ENCODE measurements at regions not wholly inside any gene's neighbourhood (a gene's known extent, or its start where the extent isn't known, plus 50 kb on each side); places are given as distances from the start of the nearest gene placed in this dataset.

DNA sequence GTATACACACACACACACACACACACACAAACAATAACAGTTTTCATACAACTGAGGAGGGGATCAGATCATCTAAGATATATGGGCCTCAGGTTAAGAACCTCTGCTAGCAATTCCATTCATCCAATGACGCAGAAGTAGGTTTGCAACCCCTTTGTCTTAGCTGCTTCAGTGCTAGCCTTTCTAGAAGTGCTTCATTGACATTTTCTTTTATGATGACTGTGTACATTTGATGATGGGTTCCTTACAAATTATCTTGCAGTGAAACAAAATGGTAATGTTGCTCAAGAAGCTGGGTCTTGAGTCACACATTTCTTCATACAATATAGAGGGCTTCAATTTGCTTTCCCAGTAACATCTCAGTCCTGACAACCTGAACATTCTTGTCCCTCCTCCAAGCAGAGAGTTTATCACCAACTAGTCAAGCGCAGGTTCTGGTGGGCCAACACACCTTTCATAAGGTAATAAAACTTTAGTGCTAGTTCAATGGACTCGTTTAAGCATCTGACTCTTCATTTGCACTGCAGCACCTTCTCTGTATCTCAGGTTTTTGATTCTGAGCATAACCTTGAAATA is 269.5 kb downstream of the CNTN3 start:
- DNase-seq: no peak

DNA sequence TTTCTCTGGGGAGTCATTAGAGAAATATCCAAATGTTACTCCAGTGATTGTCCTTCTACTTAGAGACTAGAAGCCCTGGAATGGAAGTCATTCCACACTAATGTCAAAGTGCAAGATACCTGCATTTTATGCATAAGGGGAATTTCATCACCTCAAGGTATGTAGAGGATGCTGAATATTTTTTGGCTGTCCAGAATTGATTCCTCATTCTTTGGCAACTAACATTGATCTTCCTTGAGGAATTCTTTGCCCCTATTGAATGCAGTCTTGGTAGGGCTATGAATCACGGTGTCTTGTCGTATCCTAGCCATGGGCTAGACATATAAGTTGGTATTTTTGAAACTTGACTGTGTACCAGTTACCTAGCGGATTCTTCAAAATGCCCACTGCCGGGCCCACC is 271.1 kb downstream of the CNTN3 start:
- DNase-seq: no peak

DNA sequence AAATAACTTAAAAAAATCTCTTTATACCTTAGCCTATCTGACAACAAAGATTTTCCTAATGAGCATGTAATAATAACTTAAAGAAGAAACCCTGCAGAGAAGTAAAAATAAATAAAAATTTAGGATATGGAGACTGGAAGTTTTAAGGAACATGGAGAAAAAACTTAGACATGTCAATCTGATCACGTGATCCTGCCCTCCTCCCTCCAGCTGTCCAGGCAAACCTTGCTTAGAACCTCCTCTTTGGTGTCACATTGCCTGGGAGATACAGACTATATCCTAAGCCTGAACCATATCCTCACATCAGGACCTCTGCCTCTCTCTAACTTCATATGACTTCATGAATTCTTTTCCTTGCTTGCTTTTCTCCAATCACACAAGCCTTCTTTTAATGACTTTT is 275.5 kb downstream of the CNTN3 start:
- DNase-seq: no peak

DNA sequence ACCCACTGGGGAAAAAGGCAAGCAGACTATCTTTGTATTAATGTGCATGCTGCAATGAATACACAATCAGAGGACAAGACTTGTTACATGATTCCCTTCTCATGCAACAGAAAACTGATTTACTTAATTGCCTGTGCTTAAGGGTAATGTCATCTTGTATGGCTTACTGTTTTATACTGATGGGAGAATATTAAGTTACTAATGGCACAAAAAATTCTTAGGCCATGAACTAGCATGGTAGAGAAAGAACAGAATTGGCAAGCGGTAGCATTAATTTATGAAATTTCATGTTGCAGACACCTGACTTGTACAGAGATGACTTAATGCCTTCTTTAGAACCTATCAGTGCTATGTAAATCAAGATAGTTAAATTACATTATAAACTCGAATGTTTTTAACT is 282.3 kb downstream of the CNTN3 start:
- no peak for DNase-seq

DNA sequence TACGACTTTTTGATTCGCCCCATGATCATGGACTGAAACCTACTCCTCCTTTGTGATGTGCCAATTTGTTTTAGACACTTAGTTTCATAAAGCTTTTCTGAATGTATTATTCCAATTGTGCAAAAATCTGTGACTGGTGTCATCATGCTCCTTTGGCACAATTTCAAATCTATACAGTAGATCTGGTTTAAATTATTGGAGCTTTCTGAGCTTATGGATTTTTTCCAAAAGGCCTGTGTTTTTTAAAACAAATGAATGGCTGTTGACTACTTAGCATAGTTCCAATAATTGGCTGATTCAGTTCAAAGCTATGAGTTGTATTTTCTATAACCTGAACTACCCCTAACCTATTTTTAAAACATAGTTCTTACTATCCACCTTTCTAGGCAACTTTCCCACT is 282.7 kb downstream of the CNTN3 start:
- no peak for DNase-seq

DNA sequence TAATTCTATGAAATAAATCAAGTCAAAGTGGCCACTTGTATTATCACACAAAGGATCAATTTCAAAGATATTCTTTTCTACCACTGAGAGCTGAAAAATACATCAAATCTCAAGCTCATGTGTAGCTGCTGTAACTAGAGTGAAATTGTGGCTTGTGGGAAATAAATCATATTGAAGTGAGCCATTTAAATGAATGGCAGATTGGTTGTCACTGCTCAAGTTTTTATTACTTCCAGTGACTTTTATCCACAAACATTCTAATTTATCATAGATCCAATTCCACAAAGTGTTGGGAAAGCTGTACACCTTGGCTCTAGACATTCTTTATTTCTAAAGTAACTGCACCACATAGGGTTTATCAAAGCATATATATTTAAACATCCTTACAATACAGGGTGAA is 285.4 kb downstream of the CNTN3 start:
- no peak for DNase-seq

DNA sequence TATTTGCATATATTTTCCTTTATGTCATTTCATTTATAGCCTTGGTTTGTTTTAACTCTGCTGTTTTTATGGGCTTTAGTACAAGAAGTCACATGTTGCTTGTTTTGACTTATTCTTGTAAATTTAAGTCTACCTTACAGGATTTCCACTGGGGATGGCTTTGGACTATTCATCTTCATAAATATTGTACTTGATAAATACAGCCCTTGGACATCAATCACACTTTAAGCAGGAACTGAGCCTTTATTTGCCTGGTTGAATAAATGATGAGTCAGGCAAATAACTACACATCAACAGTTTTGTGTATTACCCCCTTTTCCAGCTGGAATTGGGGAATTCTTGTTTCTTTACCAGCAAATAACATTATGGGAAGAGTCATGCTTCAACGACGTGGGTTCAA is 286.0 kb downstream of the CNTN3 start:
- DNase-seq: no peak

DNA sequence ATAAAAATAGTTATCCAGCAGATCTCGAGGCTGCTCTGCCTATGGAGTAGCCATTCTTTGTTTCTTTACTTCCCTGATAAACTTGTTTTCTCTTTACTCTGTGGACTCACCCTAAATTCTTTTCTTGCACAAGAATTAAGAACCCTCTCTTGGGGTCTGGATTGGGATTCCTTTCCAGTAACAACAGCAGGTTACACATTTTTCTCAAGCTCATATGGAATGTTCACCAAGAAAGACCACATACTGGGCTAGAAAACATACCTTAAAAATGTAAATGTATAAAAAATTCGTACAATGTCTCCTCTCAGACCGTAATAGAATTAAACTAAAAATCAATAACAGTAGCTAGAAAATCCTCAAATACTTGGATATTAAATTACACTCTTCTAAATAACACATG is 299.2 kb downstream of the CNTN3 start:
- no peak for DNase-seq

DNA sequence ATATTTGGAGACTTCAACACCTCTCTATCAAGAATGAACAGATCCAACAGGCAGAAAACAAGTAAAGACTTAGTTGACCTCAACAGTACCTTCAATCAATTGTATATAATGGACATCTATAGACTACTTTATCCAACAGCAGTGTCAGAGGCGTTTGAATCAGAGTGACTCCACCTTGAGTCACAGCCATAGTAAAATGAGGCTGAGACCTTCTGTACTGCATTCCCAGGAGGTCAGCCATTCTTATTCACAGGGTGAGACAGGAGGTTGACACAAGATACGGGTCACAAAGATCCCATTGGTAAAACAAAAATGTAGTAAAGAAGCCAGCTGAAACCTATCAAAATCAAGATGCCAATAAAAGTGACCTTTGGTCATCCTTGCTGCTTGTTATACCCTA is 299.8 kb downstream of the CNTN3 start:
- DNase-seq: no peak

DNA sequence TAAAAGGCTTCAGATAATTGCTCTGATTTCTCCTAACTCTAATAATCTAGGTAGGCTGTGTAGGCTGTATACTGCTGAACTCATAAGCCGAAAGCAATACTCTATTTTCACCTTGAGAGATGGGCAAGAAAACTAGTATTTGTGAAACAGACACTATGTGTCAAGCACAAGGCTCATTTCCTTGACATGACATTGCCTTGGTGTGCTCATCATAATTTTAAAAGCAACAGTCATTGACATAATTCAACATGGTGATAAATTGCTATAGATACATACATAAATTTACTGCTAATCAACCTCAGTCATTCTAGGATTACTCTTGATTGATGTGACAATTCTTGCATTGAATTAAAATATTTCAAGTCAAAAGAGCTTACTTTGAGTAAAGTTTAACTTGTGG is 304.7 kb downstream of the CNTN3 start:
- DNase-seq: no peak

DNA sequence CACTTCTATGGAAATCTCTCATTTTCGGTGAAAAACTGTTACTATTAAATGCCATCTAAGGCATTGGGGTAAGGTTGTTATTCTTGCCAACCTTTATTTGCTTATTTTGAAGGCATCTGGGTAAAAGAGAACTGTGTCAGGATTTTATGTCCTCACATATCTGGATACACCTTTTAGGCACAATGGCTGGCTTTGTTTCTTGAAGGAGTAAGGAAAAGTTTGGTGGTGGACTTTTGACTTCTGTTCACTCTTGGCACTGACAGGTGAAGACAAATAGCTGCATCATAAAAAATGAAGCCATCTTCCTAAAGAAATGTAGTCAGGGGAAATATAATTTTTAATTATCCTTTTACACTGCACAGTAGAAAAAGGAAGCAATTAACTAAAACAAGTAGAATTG is 310.0 kb downstream of the CNTN3 start:
- no peak for DNase-seq

DNA sequence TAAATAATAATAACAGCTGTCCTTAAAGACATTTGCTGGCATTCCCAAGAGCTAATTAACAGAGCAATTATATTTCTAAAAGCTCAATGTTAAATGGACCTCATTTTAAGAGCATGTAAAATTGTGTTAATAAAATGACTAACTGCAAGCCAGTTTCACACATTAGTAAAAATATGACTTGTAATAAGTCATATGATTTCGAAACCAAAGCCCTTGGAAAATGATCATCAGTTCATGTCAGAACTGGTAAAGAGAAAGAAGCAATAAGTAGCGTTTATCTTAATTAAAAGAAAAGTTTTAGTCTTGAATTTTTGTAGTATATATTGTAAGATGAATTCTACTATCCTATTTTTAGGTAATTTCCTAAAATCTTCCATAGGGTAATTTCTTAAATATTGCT is 310.7 kb downstream of the CNTN3 start:
- no peak for DNase-seq

DNA sequence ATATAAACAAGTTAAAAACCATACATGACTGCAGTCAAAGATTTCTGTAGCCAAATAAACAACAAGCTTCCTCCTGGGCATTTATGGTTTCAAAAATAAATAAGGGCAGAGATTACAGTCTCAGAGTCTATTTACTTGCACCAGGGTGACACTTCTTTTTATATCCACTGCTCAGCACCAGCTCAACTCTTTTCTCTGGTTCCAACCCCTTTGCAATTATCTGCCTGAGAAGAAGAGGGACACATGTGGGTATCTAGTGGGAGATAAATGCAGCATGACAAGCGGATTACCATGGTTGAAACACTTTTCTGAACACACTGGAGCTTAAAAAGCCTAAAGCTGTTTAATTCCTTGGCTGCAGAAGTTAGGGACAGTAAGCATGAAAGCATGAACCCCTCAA is 311.5 kb downstream of the CNTN3 start:
- DNase-seq: no peak

DNA sequence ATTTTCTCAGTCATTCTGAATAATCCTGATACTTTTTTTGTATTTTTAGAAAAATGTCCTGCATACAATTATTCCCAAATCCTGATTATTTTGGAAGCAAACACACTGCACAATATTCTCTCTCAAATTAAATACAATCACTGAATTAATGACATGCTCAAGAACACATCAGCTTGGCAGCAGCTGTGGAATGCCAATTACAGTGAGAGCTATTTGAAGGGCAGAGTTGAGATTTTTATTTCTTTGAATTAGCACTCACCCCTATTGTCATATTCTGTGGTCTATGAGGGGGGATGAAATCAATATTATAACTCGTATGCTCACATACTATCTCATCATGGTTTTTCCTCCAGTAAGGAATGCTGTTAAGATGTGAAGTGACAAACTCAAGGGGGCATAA is 312.2 kb downstream of the CNTN3 start:
- no peak for DNase-seq

DNA sequence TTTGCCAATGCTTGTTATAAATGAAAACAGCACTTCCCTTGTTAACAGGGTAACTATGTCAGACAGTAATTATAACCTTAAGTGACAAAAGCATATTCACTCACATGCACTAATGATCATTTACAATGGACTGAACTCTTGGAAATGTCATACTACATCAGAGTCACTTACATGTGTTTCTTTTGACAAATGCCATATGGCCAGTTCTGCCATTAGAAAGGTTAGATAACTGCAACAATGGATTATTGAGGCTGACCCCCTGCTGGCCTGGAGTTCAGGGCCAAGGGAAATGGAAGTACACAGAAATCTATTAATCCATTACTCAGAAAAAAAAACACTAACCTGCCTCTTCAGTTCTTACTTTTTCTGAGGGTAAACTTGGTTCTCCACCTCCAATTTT is 313.4 kb downstream of the CNTN3 start:
- DNase-seq: no peak

DNA sequence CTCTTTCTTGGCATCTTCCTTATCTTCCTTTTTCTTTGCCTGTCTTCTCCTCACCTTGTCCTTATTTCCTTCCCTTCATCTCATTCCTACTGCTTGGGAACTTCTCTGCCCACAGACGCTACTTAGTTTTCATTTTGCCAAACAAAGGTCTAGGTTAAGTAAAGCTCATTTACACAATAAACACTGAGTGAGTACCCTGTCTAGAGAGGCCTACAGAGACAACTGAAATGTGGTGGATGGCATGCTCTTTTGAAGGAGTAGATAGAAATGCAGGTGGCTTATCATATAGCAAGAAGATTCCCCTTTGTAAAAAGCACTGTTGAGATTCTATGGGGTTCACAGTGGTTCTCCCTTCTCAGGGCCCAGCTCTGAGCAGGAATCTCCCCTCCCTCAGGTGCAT is 319.0 kb downstream of the CNTN3 start:
- DNase-seq: no peak

DNA sequence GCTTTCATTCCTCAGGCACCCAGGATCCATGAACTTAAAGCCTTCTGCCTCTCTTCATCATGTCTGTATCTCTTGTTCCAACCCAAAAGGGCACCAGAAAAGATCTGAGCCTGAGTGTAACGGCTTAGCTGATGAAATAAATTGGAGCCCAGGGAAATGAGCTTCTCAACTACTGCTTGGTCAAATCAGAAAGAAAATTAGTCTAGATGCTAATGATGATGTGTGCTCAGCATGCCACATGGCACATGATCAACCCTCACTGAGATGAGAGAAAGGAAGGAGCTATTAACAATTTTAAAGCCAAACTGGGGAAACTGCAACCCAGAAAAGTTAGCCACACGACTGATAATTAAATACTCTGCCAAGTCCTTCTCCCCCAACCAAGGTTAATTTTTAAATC is 325.7 kb downstream of the CNTN3 start:
- DNase-seq: no peak

DNA sequence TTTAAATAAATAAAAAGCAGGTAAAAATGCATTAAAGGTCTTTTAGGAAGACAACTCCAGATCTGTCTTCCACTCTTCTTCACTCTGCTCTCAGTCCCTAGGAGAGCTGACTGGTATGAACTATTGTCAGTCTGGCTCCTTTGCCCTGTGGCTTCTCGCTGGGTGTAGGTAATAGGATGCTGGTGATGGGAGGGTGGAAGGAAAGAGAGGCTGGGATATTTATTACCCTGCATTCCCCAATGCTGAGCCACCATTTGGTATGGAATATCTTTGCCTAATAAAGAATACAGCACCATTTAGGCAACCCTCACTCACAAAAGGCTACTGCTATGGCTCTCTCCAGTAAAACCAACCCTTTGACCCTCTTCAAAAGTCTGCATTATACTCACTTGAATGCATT is 326.9 kb downstream of the CNTN3 start:
- no peak for DNase-seq

DNA sequence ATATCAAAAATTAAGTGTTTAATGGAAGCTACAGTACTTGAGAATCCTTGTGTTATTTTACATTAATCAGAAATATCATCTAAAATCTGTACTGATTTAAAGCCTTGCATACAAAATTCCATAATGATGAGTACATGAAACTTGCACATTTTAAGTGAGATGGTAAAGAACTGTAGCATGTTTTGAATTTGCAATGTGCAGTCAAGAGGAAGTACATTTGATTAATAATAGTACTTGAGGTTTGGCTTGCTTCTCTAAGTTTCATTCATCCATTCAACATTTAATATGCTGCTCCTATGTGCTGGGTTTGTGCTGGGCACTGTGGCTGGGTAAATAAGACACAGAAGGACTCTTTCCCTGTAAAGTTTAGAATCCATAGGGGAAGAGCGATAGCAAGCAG is 332.3 kb downstream of the CNTN3 start:
- DNase-seq: no peak

DNA sequence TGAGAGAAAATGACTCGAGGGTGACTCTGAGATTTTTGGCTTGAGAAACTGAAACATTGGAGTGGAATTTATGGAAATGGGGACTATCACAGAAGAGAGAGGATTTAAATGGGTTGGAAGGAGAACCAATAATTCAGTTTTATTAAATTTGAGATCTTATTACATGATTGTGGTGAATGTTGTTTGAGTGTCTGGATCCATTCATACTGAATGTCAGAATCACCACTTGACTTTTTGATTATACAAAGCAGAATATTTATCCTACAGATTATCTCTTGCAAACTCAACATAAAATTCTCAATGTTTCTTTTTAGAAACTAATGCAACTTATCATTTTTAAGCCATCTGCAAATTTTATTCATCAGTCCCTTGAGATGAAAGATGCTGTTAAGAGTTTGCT is 332.8 kb downstream of the CNTN3 start:
- no peak for DNase-seq

DNA sequence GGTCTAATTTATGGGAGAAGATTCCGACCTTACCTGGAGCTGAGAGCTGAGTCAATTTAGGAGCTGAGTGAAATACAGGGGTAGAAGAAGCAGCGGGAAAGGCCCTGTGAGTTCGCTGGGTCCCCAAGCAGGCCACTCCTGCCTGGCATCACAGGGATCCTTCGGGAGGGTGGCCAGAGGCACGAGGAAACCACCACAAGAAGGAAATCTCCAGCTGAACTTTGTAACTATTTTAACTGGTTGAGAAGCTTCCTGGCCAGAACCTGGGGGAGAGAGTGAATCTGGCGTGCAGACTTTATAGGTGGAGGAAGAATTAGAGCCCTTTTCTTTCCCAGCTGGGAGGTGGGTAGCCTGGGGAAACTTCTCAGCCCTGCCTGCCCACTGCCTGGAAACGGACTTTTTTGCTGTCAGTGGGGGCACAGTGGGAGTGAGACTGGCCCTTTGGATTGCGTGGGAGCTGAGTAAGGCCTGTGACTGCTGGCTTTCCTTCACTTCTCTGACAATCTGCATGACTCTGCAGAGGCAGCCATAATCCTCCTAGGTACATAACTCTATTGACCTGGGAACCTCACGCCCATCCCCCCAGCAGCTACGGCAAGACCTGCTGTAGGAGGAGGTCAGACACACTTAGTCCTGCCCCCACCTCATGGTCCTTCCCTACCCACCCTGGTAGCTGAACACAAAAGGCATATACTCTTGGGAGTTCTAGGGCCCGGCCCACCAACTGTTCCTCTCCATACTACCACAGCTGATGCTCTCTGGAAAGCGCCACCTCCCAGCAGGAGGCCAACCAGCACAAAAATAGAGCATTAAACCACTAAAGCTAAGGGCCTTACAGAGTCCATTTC is 340.7 kb downstream of the CNTN3 start:
- DNase-seq: no peak

DNA sequence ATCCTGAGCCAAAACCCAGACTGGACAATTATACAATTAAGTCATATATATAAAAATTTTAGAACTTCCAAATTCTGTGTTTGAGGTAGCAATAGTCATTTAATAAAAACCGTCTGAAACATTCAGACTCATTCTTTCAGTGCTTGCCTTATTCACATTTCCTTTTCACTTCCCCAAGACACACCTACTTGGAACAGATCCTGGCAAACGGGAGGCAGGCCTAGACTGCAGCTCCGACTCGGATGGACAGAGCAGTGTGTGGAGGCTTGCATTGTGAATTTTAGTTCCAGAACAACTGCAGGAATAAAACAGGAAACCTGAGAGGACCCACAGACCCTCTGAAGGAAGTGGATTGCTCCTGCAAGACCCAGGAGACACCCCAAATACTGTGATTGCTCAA is 341.4 kb downstream of the CNTN3 start:
- DNase-seq: no peak

DNA sequence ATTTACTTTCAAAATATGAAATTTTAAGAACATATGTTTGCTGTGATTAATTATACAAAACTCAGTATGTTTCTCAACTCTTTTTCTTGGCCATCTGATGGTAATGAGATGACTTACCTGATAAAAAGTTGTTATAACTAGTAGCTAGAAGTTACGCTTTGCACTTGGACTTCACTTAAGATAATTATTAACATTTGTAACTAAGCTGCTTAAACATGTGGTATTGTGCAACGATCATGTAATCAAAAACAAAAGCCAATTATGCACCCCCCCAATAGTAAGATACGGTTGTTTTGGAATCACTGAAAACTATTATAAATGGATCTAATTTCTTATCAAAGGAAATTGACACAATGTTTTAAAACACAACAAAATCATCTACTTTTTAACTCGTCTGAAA is 342.9 kb downstream of the CNTN3 start:
- DNase-seq: no peak

DNA sequence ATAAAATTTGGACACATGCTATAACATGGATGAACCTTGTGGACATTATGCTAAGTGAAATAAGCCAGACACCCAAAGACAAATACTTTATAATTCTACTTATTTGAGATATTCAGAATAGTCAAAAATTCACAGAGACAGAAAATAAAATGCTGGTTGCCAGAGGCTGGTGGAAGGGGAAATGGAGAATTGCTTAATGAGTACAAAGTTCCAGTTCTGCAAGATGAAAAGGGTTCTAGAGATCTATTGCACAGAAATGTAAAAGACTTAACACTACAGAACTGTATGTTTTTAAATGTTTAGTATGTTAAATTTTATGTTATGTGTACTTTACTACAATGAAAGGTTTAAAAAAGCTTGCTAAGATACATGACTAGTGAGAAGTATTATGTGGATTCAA is 344.8 kb downstream of the CNTN3 start:
- DNase-seq: no peak

DNA sequence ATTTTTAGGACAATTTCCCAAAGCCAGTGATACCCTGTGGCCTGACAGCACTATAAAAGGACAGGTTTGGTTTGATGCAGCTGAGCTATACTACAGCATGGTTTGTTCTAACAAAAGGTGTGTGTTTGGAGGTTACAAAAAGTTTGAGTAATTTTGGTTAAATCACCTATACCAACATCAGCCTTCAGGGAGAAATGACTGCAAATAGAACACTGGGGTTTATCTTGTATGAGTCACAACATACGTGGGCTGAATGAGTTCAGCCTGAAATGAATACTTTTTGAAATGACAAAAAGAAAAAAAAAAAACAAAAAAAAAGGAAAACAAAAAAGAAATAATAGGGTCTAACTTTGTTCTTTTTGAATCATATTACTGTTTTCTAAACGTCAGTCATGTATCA is 345.7 kb downstream of the CNTN3 start:
- no peak for DNase-seq
